Effector memory CD8-positive, alpha-beta T cell (primary cell): ENCODE measurements at regions not wholly inside any gene's neighbourhood (a gene's known extent, or its start where the extent isn't known, plus 50 kb on each side); places are given as distances from the start of the nearest gene placed in this dataset.
A peak's percentile ranks its signal among the peaks of the same experiment; 100 is the strongest.

Experiments
- ATAC-seq: fragments of 150-1000 bp; cut with Tn5 transposase; replicated peaks from 2 replicates; pipeline ENCODE4 v1.10.0; 2021; ENCODE audit warnings: mild to moderate bottlenecking, moderate library complexity
- DNase-seq, 3 experiments: peaks; one replicate each; pipeline ENCODE4 v3.0.0; 2021
- H3K27ac Mint-ChIP-seq, 2 donors: one replicate each; pipeline ENCODE4 v1.8.0; 2022; ENCODE audit warnings: mild to moderate bottlenecking in 2 of 2, mixed read lengths in 2 of 2, moderate library complexity in 2 of 2
- H3K27me3 Mint-ChIP-seq, 2 donors: one replicate each; pipeline ENCODE4 v1.8.0; 2022; ENCODE audit warnings: mixed read lengths in 2 of 2
- H3K36me3 Mint-ChIP-seq: one replicate; pipeline ENCODE4 v1.8.0; 2022; ENCODE audit warnings: mild to moderate bottlenecking, moderate library complexity, mixed read lengths; ENCODE audit not compliant: insufficient read depth
- H3K4me1 Mint-ChIP-seq, 2 donors: one replicate each; pipeline ENCODE4 v1.8.0; 2022; ENCODE audit warnings: low read depth in 2 of 2, mixed read lengths in 2 of 2
- H3K4me3 Mint-ChIP-seq, 2 donors: one replicate each; pipeline ENCODE4 v1.8.0; 2022; ENCODE audit warnings: mild to moderate bottlenecking in 2 of 2, mixed read lengths in 2 of 2, moderate library complexity in 2 of 2
- H3K9me3 Mint-ChIP-seq, 2 donors: one replicate each; pipeline ENCODE4 v1.8.0; 2022; ENCODE audit warnings: mixed read lengths in 2 of 2

GRCh38 chrX:150238632-150239382 is 124.3 kb upstream of the MAMLD1 start:
- Mint-ChIP-seq H3K9me3 (no peaks in the 10 kb centered on the region), H3K36me3 (no peaks in the 10 kb centered on the region), H3K27me3 (no peaks in the 10 kb centered on the region), H3K4me3 (no peak overlapping the region), H3K27ac (no peak overlapping the region), H3K4me1 (no peaks in the 10 kb centered on the region)
- no peak for DNase-seq
- no peak for ATAC-seq

DNA sequence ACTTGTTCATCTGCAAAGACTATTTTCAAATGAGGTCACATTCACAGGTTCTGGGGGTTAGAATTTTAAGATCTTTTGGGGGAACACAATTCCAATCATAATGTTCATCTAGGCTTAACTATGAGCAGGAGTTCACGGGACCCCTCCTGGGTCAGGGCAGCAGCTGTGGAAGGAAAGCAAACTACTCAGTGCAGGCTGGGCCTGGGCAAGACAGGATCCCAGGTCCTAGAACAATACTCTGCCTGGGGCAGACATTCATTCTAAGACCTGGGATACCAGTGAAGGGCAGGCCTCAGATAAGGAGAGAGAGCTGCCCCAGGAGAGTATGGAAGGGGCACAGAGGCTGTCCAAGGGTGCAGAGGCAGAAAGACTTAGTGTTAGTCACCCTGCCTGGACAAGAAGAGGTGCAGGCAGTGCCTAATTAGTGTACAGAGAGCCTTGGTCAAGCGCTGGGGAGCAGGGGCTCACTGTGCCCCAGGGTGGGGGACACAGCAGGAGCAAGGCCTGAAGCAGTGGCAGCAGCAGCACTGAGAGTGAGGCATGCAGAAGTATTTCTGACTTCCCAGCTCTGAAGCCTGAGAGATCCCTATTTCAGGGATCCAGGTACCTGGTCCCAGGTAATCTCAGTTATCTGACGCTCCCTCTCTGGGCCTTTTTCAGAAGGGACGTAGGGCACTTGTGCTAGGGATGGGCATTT is 123.0 kb upstream of the MAMLD1 start:
- Mint-ChIP-seq H3K4me3 (no peak overlapping the region), H3K9me3 (no peaks in the 10 kb centered on the region), H3K27ac (peak overlapping the region in 1 of 2 donors; percentile 21), H3K27me3 (no peaks in the 10 kb centered on the region), H3K4me1 (no peaks in the 10 kb centered on the region), H3K36me3 (no peaks in the 10 kb centered on the region)
- ATAC-seq (no peak), DNase-seq (no peak)

- DNase-seq: no peak
- ATAC-seq: no peak
- Mint-ChIP-seq H3K4me1 (no peaks in the 10 kb centered on the region), H3K27ac (no peak overlapping the region), H3K36me3 (no peaks in the 10 kb centered on the region), H3K27me3 (no peaks in the 10 kb centered on the region), H3K4me3 (no peak overlapping the region), H3K9me3 (no peaks in the 10 kb centered on the region)
Measured at GRCh38 chrX:150240643-150240970, 122.5 kb upstream of the MAMLD1 start.

DNA sequence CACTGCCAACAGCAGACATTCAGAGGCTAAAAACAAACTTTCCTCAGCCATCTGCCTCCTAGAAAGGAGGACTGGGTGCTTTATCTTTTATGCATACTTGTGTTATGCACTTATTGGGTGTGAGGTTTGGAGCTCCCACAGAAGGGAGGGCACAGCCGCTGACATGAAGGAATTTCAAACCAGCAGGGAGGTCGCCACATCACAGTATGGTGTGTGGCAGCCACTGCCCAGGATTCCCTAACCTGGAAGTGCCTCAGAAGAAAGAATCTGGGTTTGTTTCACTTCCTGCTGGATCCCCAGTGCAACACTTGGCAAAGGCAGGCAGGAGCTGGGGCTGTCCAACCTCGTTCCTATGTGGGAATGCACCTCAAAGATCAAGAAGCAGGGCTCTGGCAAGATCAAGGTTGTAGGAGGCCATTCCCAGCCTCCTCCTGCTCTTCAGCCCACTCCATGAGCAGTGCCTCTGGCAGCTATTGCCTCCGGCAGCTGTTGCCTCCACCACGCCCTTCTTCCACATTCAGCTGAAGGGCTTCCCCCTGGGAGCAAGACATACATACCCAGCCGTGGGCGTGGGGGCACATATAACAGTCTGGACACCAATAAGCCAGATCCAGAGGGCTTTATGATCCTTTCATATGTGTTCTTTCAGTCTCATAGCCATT is 109.0 kb upstream of the MAMLD1 start:
- no peaks in the 10 kb centered on the region for H3K9me3 Mint-ChIP-seq
- no peak overlapping the region for H3K27ac Mint-ChIP-seq

DNA sequence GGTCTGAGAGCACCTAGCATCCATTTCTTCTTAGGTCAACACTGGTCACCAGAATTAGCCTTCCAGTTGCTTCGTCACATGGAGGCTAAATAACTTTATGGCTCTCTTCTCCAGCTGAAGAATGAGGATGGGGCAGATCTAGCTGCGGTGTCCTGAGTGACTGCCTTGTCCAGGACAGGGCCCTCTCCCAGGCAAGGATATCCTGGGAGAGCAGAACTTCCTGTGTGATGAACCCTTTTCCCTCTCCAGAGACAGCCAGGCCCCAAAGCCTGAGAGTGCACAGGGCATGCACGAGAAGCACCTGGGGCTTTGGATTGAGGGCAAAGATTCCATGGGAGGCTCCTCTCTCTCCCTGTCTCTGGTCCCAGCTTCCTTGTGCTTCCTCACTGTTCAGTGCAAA is 108.2 kb upstream of the MAMLD1 start:
- no peaks in the 10 kb centered on the region for H3K9me3 Mint-ChIP-seq
- no peak overlapping the region for H3K27ac Mint-ChIP-seq
- no peak for DNase-seq
- H3K27me3 Mint-ChIP-seq: peaks cover 0 to 9% of the 10 kb centered on the region in 2 donors
- peaks cover 4 to 5% of the 10 kb centered on the region in 2 donors for H3K4me1 Mint-ChIP-seq
- ATAC-seq: no peak
- no peak overlapping the region for H3K4me3 Mint-ChIP-seq
- H3K36me3 Mint-ChIP-seq: no peaks in the 10 kb centered on the region

More for the DNA sequence above, 109.0 kb upstream of the MAMLD1 start:
- no peak for DNase-seq
- H3K4me3 Mint-ChIP-seq: no peak overlapping the region
- ATAC-seq: no peak
- H3K27me3 Mint-ChIP-seq: peaks cover 0 to 4% of the 10 kb centered on the region in 2 donors
- no peaks in the 10 kb centered on the region for H3K36me3 Mint-ChIP-seq
- peaks cover 4 to 5% of the 10 kb centered on the region in 2 donors for H3K4me1 Mint-ChIP-seq

- DNase-seq: no peak
- H3K4me3 Mint-ChIP-seq: no peak overlapping the region
- peak overlapping the region in 1 of 2 donors; percentile 63 for H3K27ac Mint-ChIP-seq
- H3K27me3 Mint-ChIP-seq: peaks cover 0 to 9% of the 10 kb centered on the region in 2 donors
- ATAC-seq: no peak
- peaks cover 4 to 5% of the 10 kb centered on the region in 2 donors for H3K4me1 Mint-ChIP-seq
- H3K36me3 Mint-ChIP-seq: no peaks in the 10 kb centered on the region
- H3K9me3 Mint-ChIP-seq: no peaks in the 10 kb centered on the region
Measured at GRCh38 chrX:150255441-150256296, 107.4 kb upstream of the MAMLD1 start.

GRCh38 chrX:150256297-150256650 is 106.8 kb upstream of the MAMLD1 start:
- peaks cover 4 to 5% of the 10 kb centered on the region in 2 donors for H3K4me1 Mint-ChIP-seq
- peaks cover 0 to 9% of the 10 kb centered on the region in 2 donors for H3K27me3 Mint-ChIP-seq
- H3K36me3 Mint-ChIP-seq: no peaks in the 10 kb centered on the region
- peak overlapping the region in 1 of 2 donors; percentile 63 for H3K27ac Mint-ChIP-seq
- H3K4me3 Mint-ChIP-seq: no peak overlapping the region
- ATAC-seq (no peak), DNase-seq (no peak)
- H3K9me3 Mint-ChIP-seq: no peaks in the 10 kb centered on the region

DNA sequence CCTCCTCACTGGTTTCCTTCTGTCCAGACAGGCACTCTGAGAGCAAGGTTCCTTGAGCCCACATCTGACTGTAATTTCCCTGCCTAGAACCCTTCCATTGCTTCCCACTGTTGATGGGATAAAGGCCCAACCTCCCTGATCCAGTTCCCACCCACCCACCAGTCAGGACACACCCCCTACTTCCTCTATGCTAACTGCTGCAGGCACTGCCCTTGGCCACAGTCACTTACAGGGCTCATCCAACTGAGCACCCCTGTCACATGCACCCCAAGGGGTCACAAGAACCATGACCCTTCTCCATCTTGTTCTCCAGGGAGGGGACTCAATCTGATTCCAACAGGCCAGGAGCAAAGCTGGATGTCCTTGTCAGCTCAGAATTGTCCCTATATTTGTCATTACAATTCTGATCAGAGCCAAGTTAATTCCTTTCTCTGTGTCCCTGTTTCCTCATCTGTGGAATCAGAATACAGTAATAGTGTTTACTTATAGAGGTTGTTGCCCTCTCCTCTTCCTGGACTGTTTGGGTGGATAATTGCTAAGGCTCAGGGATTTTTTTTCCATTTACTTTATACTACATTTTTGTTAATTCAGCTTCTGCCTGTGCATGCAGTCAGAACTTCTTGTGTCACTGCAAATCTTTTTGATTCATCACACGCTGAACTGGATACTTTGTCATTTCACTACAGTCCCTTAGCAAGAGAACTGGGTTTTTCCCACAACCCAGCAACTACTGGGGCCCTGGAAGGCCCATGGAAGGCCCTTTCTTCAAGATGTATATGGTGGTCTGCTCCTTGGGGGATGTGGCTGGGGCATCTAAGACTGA is 105.6 kb upstream of the MAMLD1 start:
- DNase-seq (no peak), ATAC-seq (no peak)
- peaks cover 0 to 9% of the 10 kb centered on the region in 2 donors for H3K27me3 Mint-ChIP-seq
- H3K4me1 Mint-ChIP-seq: peaks cover 4 to 5% of the 10 kb centered on the region in 2 donors
- H3K9me3 Mint-ChIP-seq: no peaks in the 10 kb centered on the region
- no peak overlapping the region for H3K4me3 Mint-ChIP-seq
- H3K27ac Mint-ChIP-seq: no peak overlapping the region
- H3K36me3 Mint-ChIP-seq: no peaks in the 10 kb centered on the region

- DNase-seq: no peak
- Mint-ChIP-seq H3K36me3 (no peaks in the 10 kb centered on the region), H3K4me1 (peaks cover 4 to 5% of the 10 kb centered on the region in 2 donors), H3K27ac (no peak overlapping the region), H3K27me3 (peaks cover 0 to 9% of the 10 kb centered on the region in 2 donors), H3K9me3 (no peaks in the 10 kb centered on the region), H3K4me3 (no peak overlapping the region)
- ATAC-seq: no peak
Measured at GRCh38 chrX:150258176-150258425, 105.0 kb upstream of the MAMLD1 start.

DNA sequence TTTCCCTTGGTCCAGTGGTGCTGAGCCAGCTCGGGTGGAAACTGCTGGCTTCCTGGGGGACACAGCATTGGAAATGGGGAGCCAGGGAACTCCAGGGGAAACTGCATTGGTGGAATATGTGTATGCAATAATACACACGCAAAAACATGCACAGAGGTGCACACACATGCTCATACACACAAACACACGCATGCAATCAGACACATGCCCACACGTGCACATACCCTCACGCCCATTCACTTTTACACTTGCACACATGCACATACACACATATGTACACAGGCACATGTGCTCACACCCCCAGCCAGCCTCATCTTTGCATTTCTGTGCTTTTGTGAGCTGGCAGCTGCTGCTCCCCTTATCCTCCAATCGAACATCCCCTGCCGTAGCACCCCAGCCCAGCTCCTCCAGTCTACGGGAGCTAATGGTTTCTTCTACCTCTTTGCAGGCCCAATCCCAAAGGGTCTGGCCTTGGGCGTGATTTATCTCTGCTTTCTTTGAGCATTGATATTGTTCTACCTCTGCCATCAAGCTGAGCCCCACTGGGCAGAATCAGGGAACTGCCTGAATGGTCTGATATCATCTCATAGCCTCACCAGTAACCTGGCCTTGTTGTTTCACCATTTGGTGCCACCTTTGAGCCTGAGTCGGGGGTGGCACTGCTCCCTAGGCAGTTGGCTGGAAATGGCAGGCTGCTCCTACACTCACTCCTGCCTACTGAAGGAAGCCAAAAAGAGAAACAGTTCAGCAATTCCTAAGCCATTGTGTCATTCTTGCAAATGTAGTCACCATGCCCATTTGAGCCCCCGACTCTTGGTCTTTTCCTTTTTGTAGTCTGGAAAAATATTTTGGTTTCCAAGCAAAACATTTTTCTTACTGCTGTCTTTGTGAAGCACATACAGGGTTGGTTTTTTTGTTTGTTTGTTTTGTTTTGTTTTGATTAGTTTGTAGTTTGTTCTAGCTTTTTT is 104.4 kb upstream of the MAMLD1 start:
- DNase-seq (no peak), ATAC-seq (no peak)
- H3K27me3 Mint-ChIP-seq: peaks cover 0 to 9% of the 10 kb centered on the region in 2 donors
- H3K4me1 Mint-ChIP-seq: peaks cover 4 to 5% of the 10 kb centered on the region in 2 donors
- H3K27ac Mint-ChIP-seq: no peak overlapping the region
- no peaks in the 10 kb centered on the region for H3K36me3 Mint-ChIP-seq
- no peaks in the 10 kb centered on the region for H3K9me3 Mint-ChIP-seq
- no peak overlapping the region for H3K4me3 Mint-ChIP-seq

DNA sequence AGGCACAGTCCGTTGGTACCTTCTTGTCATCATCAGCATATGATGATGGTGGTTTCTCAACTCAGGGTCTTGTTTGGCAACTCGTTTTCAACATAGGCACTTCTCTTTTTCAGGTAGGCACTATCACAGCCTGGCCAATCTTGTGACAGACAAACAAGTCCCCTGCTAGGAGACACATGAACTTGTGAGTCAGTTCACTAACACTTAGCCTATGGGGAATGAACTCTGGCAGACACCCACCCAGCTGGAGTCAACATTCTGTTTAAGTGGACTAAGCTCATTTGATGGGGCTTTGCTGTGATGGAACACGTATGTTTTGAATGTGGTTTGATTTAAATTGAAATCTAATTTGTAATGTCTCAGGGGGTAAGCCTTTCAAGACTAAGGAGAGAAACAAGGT is 100.7 kb upstream of the MAMLD1 start:
- Mint-ChIP-seq H3K4me3 (no peak overlapping the region), H3K9me3 (no peaks in the 10 kb centered on the region), H3K27me3 (peaks cover 0 to 9% of the 10 kb centered on the region in 2 donors), H3K27ac (no peak overlapping the region), H3K4me1 (no peaks in the 10 kb centered on the region), H3K36me3 (no peaks in the 10 kb centered on the region)
- no peak for ATAC-seq
- DNase-seq: no peak

- peaks cover 0 to 5% of the 10 kb centered on the region in 2 donors for H3K27me3 Mint-ChIP-seq
- no peak overlapping the region for H3K27ac Mint-ChIP-seq
- no peaks in the 10 kb centered on the region for H3K36me3 Mint-ChIP-seq
- H3K9me3 Mint-ChIP-seq: no peaks in the 10 kb centered on the region
- no peak overlapping the region for H3K4me3 Mint-ChIP-seq
- ATAC-seq (no peak), DNase-seq (no peak)
- H3K4me1 Mint-ChIP-seq: no peaks in the 10 kb centered on the region
Measured at GRCh38 chrX:150268839-150269355, 94.2 kb upstream of the MAMLD1 start.
